OCI-LY3 (cell line): ENCODE measurements at regions not wholly inside any gene's neighbourhood (a gene's known extent, or its start where the extent isn't known, plus 50 kb on each side); places are given as distances from the start of the nearest gene placed in this dataset.

Experiments
- CTCF ChIP-seq: fragments of 200-600, 300-600 bp; sonication (generic); IDR thresholded peaks from 2 replicates; pipeline ENCODE4 v1.5.1; 2014; ENCODE audit warnings: antibody characterized with exemption, low read length, low read depth
- EZH2phosphoT487 ChIP-seq: fragments of 200-600 bp; shearing (Covaris generic); IDR thresholded peaks from 2 replicates; pipeline ENCODE4 v1.6.1; 2018; ENCODE audit warnings: antibody characterized with exemption, mixed run types, low read depth

DNA sequence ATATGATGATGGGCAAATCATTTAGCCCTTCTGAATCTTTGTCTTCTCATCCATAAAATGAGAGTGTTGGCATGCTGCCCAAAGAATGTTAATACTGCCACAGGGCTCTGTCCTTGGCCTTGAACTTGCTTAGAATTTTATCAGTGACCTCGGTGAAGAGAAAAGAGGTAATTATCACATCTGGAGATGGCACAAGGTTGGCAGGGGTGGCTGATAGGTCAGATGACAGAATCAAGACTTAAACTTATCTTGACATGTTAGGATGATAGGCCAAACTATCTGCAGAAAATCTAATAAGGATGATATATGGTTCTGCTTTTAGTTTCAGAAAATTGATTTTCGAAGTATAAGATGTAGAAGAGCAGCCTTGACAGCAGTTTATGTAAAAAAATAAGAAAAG is 599.1 kb upstream of the CLINT1 start:
- TF ChIP-seq CTCF (no peak), EZH2phosphoT487 (no peak)
